Hepatocyte (in vitro differentiated cells): ENCODE measurements at regions not wholly inside any gene's neighbourhood (a gene's known extent, or its start where the extent isn't known, plus 50 kb on each side); places are given as distances from the start of the nearest gene placed in this dataset.

ENCODE experiments used
- EZH2 ChIP-seq: fragments of 200-600 bp; sonication (generic); IDR thresholded peaks from 2 replicates; pipeline ENCODE4 v1.6.1; 2016; ENCODE audit warnings: antibody characterized with exemption, mild to moderate bottlenecking, borderline replicate concordance
- EZH2phosphoT487 ChIP-seq: fragments of 200-600 bp; sonication (generic); IDR thresholded peaks from one replicate; pipeline ENCODE4 v1.6.1; 2018; ENCODE audit warnings: antibody characterized with exemption, mild to moderate bottlenecking, low read depth, moderate library complexity; ENCODE audit not compliant: unreplicated experiment, severe bottlenecking
- TF ChIP-seq, protein P1 (sequence below): fragments of 200-600 bp; sonication (generic); IDR thresholded peaks from 2 replicates; pipeline ENCODE4 v1.5.1; 2016; ENCODE audit warnings: antibody characterized with exemption, mild to moderate bottlenecking; ENCODE audit not compliant: poor library complexity

DNA sequence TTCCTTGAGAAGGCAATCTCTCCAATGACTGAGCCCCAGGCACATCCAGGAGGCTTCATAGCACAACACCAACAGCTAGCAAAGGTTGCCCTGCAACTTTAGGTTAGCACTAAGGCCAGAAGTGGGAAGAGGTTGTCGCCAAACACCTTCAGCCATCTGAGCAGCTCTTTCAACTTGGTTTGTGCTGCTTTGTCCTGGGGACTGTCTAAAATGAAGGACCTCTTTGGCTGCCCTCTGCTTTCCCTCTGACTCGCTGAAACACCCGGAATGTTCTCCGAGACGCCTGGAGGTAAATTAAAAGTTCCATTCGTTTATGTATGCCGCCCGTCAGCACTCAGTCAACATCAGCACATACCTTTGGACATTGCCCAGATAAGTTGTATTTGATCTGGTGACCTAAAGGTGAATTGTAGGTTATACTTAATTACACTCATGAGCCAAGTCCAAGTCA is 121.2 kb upstream of the NR2F2 start:
- TF ChIP-seq, protein P1, sequence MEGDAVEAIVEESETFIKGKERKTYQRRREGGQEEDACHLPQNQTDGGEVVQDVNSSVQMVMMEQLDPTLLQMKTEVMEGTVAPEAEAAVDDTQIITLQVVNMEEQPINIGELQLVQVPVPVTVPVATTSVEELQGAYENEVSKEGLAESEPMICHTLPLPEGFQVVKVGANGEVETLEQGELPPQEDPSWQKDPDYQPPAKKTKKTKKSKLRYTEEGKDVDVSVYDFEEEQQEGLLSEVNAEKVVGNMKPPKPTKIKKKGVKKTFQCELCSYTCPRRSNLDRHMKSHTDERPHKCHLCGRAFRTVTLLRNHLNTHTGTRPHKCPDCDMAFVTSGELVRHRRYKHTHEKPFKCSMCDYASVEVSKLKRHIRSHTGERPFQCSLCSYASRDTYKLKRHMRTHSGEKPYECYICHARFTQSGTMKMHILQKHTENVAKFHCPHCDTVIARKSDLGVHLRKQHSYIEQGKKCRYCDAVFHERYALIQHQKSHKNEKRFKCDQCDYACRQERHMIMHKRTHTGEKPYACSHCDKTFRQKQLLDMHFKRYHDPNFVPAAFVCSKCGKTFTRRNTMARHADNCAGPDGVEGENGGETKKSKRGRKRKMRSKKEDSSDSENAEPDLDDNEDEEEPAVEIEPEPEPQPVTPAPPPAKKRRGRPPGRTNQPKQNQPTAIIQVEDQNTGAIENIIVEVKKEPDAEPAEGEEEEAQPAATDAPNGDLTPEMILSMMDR: no peak
- TF ChIP-seq EZH2 (no peak), EZH2phosphoT487 (no peak)
